ENCODE measurements at regions not wholly inside any gene's neighbourhood (a gene's known extent, or its start where the extent isn't known, plus 50 kb on each side); places are given as distances from the start of the nearest gene placed in this dataset.

GRCh38 chr11:19576054-19576453, 136.6 kb upstream of the NAV2 start:
- TF ChIP-seq, protein P1, sequence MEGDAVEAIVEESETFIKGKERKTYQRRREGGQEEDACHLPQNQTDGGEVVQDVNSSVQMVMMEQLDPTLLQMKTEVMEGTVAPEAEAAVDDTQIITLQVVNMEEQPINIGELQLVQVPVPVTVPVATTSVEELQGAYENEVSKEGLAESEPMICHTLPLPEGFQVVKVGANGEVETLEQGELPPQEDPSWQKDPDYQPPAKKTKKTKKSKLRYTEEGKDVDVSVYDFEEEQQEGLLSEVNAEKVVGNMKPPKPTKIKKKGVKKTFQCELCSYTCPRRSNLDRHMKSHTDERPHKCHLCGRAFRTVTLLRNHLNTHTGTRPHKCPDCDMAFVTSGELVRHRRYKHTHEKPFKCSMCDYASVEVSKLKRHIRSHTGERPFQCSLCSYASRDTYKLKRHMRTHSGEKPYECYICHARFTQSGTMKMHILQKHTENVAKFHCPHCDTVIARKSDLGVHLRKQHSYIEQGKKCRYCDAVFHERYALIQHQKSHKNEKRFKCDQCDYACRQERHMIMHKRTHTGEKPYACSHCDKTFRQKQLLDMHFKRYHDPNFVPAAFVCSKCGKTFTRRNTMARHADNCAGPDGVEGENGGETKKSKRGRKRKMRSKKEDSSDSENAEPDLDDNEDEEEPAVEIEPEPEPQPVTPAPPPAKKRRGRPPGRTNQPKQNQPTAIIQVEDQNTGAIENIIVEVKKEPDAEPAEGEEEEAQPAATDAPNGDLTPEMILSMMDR (IDR thresholded peaks at IDR 0.05) = no peak
- no peak for TF ChIP-seq POLR2A (IDR thresholded peaks at IDR 0.05)

All from adrenal gland (tissue), 5 donors.